ENCODE measurements at regions not wholly inside any gene's neighbourhood (a gene's known extent, or its start where the extent isn't known, plus 50 kb on each side); places are given as distances from the start of the nearest gene placed in this dataset.

DNA sequence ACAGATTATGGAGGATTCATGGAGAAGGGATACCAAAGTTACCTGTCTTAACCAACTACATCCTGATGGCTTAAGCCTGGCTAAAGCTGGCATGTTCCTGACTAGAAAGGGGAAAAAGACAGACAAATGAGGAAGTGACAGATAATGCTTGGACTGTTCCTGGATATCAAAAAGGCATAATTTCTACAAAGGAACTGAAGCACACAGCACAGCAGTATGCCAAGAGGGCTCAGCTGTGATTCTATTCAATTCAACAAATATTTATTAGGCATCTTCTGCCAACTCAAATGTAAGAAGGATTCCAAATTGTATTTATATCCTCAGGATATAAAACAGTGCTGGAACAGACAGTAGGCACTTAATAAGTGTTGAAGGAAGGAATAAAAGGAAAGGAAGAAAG lies 59.5 kb downstream of the KLF12 start:
- TF ChIP-seq, protein P1, sequence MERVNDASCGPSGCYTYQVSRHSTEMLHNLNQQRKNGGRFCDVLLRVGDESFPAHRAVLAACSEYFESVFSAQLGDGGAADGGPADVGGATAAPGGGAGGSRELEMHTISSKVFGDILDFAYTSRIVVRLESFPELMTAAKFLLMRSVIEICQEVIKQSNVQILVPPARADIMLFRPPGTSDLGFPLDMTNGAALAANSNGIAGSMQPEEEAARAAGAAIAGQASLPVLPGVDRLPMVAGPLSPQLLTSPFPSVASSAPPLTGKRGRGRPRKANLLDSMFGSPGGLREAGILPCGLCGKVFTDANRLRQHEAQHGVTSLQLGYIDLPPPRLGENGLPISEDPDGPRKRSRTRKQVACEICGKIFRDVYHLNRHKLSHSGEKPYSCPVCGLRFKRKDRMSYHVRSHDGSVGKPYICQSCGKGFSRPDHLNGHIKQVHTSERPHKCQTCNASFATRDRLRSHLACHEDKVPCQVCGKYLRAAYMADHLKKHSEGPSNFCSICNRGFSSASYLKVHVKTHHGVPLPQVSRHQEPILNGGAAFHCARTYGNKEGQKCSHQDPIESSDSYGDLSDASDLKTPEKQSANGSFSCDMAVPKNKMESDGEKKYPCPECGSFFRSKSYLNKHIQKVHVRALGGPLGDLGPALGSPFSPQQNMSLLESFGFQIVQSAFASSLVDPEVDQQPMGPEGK (CRISPR knock-in tag; IDR thresholded peaks at IDR 0.05; ENCODE audit: borderline replicate concordance): no peak
- TF ChIP-seq, protein P2, sequence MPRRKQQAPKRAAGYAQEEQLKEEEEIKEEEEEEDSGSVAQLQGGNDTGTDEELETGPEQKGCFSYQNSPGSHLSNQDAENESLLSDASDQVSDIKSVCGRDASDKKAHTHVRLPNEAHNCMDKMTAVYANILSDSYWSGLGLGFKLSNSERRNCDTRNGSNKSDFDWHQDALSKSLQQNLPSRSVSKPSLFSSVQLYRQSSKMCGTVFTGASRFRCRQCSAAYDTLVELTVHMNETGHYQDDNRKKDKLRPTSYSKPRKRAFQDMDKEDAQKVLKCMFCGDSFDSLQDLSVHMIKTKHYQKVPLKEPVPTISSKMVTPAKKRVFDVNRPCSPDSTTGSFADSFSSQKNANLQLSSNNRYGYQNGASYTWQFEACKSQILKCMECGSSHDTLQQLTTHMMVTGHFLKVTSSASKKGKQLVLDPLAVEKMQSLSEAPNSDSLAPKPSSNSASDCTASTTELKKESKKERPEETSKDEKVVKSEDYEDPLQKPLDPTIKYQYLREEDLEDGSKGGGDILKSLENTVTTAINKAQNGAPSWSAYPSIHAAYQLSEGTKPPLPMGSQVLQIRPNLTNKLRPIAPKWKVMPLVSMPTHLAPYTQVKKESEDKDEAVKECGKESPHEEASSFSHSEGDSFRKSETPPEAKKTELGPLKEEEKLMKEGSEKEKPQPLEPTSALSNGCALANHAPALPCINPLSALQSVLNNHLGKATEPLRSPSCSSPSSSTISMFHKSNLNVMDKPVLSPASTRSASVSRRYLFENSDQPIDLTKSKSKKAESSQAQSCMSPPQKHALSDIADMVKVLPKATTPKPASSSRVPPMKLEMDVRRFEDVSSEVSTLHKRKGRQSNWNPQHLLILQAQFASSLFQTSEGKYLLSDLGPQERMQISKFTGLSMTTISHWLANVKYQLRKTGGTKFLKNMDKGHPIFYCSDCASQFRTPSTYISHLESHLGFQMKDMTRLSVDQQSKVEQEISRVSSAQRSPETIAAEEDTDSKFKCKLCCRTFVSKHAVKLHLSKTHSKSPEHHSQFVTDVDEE (CRISPR knock-in tag; IDR thresholded peaks at IDR 0.05): no peak
- TF ChIP-seq, protein P3, sequence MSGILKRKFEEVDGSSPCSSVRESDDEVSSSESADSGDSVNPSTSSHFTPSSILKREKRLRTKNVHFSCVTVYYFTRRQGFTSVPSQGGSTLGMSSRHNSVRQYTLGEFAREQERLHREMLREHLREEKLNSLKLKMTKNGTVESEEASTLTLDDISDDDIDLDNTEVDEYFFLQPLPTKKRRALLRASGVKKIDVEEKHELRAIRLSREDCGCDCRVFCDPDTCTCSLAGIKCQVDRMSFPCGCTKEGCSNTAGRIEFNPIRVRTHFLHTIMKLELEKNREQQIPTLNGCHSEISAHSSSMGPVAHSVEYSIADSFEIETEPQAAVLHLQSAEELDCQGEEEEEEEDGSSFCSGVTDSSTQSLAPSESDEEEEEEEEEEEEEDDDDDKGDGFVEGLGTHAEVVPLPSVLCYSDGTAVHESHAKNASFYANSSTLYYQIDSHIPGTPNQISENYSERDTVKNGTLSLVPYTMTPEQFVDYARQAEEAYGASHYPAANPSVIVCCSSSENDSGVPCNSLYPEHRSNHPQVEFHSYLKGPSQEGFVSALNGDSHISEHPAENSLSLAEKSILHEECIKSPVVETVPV (CRISPR knock-in tag; IDR thresholded peaks at IDR 0.05): no peak
- TF ChIP-seq ZNF70 (CRISPR knock-in tag; IDR thresholded peaks at IDR 0.05): no peak
- TF ChIP-seq ISL1 (CRISPR knock-in tag; IDR thresholded peaks at IDR 0.05): peak; percentile 81
- no peak for TF ChIP-seq BACH2 (CRISPR knock-in tag; IDR thresholded peaks at IDR 0.05; ENCODE audit: borderline replicate concordance)
- TF ChIP-seq OSR1 (CRISPR knock-in tag; IDR thresholded peaks at IDR 0.05): no peak
- no peak for TF ChIP-seq ZFP30 (CRISPR knock-in tag; IDR thresholded peaks at IDR 0.05)
- TF ChIP-seq RARB (CRISPR knock-in tag; IDR thresholded peaks at IDR 0.05): no peak
- no peak for TF ChIP-seq ESRRG (CRISPR knock-in tag; IDR thresholded peaks at IDR 0.05)
- TF ChIP-seq ZC3H10 (CRISPR knock-in tag; IDR thresholded peaks at IDR 0.05): no peak
- no peak for TF ChIP-seq GLIS3 (CRISPR knock-in tag; IDR thresholded peaks at IDR 0.05)
- TF ChIP-seq ZFP3 (CRISPR knock-in tag; IDR thresholded peaks at IDR 0.05): no peak
- no peak for TF ChIP-seq ARNTL (CRISPR knock-in tag; IDR thresholded peaks at IDR 0.05; ENCODE audit: borderline replicate concordance, low read depth)
